SK-MEL-5 (cell line): ENCODE measurements at regions not wholly inside any gene's neighbourhood (a gene's known extent, or its start where the extent isn't known, plus 50 kb on each side); places are given as distances from the start of the nearest gene placed in this dataset.
A peak's percentile ranks its signal among the peaks of the same experiment; 100 is the strongest.
"Not testable (repeated sequence)": the region's sequence is repeated elsewhere in the genome, so short reads cannot be mapped to it uniquely, and the experiment has no call there.

Source experiments
- DNase-seq: peaks from one replicate; pipeline ENCODE4 v3.0.0-alpha.2; 2016; ENCODE audit warnings: low read depth, low spot score
- in situ Hi-C: cut with HindIII; loops from 2 replicates; pipeline ENCODE4 v1.10.0; 2016; ENCODE audit warnings: low sequenced_read_pairs, high pct_unique_total_duplicates, low pct_unique_long_range_greater_than_20kb

GRCh38 chr17:51461578-51462004, 201.2 kb downstream of the UTP18 start:
- DNase-seq: peak; percentile 89
- in situ Hi-C loops: no loop called here

DNA sequence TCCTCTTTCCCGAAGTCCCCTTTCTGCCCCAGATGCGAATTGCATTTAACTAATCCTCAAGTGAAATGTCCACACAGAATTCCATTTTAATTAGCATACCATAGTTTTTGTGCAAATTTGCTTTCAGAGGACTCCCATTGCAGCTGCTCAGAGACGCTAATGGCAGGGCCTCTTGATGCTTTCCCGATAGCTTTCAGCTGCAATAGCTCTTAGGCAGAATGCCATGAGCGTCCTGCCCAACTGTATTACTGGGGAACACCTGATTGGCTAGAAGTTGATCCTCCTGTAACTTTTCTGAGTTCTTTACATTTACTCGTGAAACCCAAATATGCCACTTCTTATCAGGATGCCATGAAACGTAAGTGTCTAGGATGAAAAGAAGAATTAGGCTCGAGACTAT, 203.0 kb downstream of the UTP18 start:
- DNase-seq: no peak
- in situ Hi-C loops: no loop called here

- in situ Hi-C loops: no loop called here
Measured at GRCh38 chr17:51467336-51467735, 207.0 kb downstream of the UTP18 start.

GRCh38 chr17:51472670-51473205, 212.4 kb downstream of the UTP18 start:
- in situ Hi-C loops: no loop called here
- no peak for DNase-seq

More at GRCh38 chr17:51467336-51467735, 207.0 kb downstream of the UTP18 start:
- DNase-seq: no peak

- no peak for DNase-seq
- in situ Hi-C loops: no loop called here
Measured at GRCh38 chr17:51474764-51475163, 214.4 kb downstream of the UTP18 start.

DNA sequence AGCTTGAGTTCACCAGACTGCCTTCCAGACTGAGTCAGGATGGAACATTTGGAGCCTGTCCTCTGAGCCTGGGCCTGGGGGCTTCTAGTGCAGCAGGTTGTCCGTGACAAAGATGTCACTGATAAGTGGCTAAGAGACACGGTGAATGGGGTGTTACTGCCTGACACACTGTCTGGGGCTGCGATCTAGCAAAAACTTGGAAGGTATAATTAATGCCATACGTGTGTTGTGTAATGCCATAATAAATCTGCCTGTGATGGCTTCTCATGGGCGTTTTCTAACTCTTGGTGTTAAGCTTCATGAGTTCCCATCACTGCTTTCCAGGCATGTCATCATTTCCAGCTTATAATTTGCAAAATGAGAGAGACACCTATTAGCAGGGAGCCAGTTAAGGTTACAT, 215.4 kb downstream of the UTP18 start:
- in situ Hi-C loops: no loop called here
- DNase-seq: no peak

DNA sequence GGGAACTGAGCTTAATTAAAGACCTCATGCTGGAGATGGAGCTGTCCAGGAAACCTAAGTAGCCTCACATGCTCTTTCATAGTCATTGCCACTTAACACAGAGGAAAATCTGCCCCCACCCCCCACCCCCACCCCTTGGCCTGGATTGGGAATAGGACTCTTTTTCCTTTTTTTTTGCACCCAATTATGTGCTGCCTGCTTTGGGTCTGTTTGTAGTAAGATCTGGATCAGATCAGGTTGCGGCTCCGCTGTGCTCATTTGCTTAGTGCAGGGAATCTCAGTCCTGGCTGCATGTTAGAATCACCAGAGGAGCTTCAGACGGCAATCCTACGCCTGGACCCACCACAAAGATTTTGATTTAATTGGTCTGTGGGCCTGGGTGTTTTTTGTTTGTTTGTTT, 219.0 kb downstream of the UTP18 start:
- no peak for DNase-seq
- in situ Hi-C loops: no loop called here

- DNase-seq: no peak
- in situ Hi-C loops: no loop called here
Measured at GRCh38 chr17:51481370-51481769, 221.0 kb downstream of the UTP18 start.

DNA sequence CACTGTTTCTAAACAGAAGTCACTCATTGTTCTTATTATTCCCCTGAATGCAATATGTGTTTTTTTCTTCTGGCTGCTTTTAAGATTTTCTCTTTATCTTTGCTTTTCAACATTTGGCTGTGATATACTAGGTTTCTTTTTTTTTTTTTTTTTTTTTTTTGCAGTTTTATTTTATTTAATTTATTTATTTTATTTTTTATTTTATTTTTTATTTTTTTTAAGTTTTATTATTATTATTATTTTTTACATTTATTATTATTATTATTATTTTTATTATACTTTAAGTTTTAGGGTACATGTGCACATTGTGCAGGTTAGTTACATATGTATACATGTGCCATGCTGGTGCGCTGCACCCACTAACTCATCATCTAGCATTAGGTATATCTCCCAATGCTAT, 221.9 kb downstream of the UTP18 start:
- in situ Hi-C loops, DNase-seq: not testable (repeated sequence)

DNA sequence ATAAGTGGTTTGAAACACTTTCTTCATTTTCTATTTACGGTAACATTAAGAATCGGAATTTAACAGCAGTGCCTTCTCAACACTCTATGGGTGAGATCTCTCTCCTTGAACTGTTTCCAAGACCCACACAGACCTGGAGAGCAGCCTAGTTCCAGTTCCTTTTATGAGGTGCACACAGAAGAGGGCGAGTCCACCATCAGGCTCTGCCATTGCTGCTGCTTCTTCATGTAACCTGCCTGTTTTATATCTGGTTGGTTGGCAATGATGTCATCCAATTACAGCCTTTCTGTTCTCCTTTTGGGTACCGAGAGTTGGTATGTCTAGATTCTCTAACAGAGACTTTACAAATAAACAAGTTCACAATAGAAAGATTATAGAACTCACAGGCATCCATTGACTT, 225.7 kb downstream of the UTP18 start:
- DNase-seq: no peak
- in situ Hi-C loops: no loop called here

DNA sequence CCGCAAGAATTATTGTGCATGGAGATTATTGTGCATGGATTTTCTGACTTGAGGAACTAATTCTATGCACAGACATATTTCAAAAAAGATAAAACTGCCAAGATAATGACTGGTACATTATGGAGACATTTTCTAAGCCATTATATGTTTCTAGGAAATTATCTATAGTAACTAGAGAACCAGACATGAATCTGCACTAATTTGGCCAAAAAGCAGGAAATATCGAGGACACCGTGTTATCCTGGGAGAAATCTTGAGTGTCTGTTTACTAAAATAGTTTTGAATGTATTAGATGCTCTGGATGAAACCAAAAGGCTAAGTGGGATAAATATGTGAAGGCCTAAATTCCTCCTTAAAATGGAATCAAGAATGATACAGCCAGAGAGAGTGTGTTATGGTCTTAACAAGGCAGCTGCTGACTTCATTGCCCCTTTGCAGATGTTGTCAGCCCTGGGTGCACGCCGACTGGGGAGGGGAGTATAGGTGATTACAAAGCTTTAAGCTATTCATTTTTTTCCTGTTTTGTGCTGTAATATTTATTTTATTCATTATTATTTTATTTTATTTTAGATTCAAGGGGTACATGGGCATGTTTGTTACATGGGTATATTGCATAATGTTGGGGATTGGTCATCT, 226.7 kb downstream of the UTP18 start:
- in situ Hi-C loops: no loop called here
- DNase-seq: no peak

- in situ Hi-C loops: no loop called here
- DNase-seq: peak; percentile 78
Measured at GRCh38 chr17:51487947-51488346, 227.6 kb downstream of the UTP18 start.

DNA sequence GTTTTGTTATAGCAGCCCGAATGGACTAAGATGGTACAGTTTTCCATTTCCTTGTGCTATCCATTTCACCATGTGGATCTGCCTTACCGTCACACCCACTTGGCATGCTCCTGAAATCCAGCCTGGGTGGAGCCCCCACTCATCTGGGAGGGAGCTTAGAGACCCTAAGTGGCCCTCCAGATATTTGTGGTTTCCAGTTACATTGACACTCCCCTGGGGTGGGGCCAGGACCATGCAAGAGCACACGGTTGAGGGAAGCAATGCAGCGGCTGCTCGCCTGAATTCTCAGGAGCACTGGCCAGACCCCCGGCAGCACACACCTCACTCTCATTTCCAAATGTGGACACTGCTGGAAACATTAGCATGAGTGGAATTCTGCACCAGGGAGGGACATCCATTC, 231.1 kb downstream of the UTP18 start:
- no peak for DNase-seq
- in situ Hi-C loops: no loop called here

DNA sequence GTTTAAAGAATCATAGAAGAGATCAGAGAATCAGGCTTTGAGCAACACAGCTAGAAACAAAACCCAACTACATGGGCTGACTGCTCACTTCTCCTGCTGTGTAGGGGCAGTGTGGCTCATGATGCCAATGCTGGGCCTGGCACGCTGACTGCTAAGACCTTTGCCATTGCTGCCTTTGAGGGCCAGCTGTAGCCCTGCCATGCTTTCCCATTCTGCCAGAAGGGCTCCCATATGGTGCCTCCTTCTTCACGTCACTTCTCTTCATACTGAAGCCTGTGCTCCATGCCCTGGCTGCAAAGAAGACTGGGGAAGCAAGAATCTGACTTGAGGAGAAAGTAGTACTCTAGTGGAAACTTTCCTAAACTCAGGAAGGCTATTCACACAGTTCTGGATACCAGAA, 232.9 kb downstream of the UTP18 start:
- in situ Hi-C loops: no loop called here
- DNase-seq: no peak

- in situ Hi-C loops: no loop called here
- no peak for DNase-seq
Measured at GRCh38 chr17:51496378-51496777, 236.0 kb downstream of the UTP18 start.

- in situ Hi-C loops: no loop called here
- DNase-seq: peak; percentile 19
Measured at GRCh38 chr17:51499897-51500296, 239.6 kb downstream of the UTP18 start.

DNA sequence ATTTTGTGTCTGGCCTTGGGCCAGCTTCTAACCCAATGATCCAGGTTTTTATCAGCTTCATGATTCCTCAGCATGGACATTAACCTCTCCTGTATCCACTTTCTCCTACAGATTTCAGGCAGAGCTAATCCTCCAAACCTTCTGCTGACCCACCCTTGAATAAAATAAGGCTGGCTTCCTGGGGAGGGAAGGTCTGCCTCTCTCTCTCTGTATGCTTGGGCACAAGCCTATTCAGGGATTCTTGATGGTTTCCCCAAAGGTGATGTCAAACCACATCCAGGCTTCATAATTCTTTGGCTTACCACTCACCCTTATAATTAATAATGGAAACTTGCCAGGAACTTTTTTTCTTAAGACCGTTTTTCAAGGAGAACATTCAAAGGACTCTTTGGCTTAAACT, 240.1 kb downstream of the UTP18 start:
- in situ Hi-C loops: no loop called here
- DNase-seq: no peak

DNA sequence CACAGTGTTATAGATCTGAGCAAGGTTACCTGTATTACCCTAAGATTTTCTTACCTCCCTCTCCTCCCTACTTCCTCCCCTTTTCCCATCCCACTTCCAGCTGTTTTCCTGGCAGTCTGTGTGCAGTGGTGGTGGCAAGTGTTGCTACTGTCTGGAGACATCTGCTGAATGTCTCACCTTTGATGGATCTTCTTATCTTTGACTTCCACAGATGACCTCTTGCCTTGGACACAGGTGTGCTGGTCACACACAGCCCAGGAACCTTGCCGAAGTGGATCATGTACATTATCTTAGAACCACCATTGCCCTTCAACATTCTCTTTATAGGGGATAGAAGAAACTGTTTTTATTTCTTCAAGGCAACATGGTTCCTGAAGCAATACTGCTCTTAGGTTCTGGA, 245.1 kb downstream of the UTP18 start:
- DNase-seq: no peak
- in situ Hi-C loops: no loop called here

- DNase-seq: peak; percentile 17
- in situ Hi-C loops: no loop called here
Measured at GRCh38 chr17:51507444-51507843, 247.1 kb downstream of the UTP18 start.

DNA sequence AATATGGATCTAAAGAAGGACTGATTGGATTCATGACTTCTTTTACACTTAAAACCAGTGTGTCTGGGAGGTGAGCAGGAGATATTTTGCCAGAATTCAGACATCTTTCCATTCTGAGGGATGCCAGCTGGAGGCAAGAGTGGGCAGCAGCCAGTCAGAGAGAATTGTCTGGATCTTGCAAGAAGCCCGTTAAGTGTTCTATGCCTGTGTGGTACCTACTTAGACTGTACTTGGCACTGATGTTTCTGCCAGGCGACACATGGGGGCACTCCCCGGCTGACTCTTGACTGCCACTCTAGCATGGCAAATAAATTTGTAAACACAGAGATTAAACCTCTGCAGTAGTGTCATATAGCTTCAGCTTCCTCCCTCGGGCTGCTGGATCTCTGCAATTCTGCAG, 247.7 kb downstream of the UTP18 start:
- DNase-seq: no peak
- in situ Hi-C loops: no loop called here
